ENCODE measurements at regions not wholly inside any gene's neighbourhood (a gene's known extent, or its start where the extent isn't known, plus 50 kb on each side); places are given as distances from the start of the nearest gene placed in this dataset.

DNA sequence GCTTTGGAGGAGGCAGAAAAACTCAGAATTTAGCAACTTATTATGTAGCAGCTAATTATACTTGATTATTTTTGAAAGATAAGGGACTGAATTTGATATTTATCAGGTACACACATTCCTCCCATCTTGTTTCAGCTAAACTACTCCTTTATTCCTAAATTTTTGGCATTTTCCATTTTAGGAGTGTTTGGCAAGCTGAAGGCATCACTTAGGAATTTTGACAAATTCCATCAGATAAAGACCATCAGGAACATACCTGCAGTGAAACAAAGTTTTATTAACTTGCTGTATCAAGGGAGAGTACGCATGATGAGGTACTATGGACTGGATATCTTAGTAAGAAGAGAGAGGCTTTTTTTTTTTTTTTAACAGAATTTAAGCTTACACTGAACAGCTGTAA lies 1092.2 kb downstream of the PLA2G4A start:
- no peak for DNase-seq (ENCODE audit: low spot score in 2 of 2)
- WGBS, 2 donors, result 63 to 75% methylated on average over 1 of the region's 1 CpG
- intact Hi-C loops (cut with DNase I; ENCODE audit: low total_unique reads), result no loop called here
- H3K4me3 ChIP-seq (ENCODE audit: low read depth, poor library complexity, severe bottlenecking), result no peak overlapping the region
- TF ChIP-seq, protein P1, sequence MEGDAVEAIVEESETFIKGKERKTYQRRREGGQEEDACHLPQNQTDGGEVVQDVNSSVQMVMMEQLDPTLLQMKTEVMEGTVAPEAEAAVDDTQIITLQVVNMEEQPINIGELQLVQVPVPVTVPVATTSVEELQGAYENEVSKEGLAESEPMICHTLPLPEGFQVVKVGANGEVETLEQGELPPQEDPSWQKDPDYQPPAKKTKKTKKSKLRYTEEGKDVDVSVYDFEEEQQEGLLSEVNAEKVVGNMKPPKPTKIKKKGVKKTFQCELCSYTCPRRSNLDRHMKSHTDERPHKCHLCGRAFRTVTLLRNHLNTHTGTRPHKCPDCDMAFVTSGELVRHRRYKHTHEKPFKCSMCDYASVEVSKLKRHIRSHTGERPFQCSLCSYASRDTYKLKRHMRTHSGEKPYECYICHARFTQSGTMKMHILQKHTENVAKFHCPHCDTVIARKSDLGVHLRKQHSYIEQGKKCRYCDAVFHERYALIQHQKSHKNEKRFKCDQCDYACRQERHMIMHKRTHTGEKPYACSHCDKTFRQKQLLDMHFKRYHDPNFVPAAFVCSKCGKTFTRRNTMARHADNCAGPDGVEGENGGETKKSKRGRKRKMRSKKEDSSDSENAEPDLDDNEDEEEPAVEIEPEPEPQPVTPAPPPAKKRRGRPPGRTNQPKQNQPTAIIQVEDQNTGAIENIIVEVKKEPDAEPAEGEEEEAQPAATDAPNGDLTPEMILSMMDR (IDR thresholded peaks at IDR 0.05), result no peak
- TF ChIP-seq POLR2A (IDR thresholded peaks at IDR 0.05), result no peak

GRCh38 chr1:187921426-187921825 lies 1092.7 kb downstream of the PLA2G4A start:
- 55 to 74% methylated on average over 1 of the region's 1 CpG for WGBS, 2 donors
- intact Hi-C loops (cut with DNase I; ENCODE audit: low total_unique reads), result no loop called here
- H3K4me3 ChIP-seq (ENCODE audit: low read depth, poor library complexity, severe bottlenecking), result no peak overlapping the region
- TF ChIP-seq POLR2A (IDR thresholded peaks at IDR 0.05), result no peak
- TF ChIP-seq, protein P1 (IDR thresholded peaks at IDR 0.05), result no peak
- DNase-seq (ENCODE audit: low spot score in 2 of 2), result no peak

DNA sequence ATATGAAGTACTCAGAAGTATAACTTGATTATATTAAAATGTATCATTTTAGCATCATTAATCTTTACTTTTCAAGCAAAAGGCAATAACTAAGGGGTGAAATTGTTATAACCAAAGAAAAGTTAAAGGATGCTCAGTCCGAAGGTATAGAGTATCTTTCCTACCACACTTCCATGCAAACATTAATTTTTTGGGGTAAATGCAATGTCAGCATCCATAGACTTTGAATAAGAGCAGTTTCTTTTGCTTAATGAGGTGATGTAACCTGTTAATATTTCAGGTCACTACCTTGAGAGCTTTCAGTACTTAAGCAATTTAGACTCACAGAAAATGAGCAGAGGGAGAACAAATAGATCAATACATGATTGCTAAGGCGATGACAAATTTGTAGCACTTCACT lies 1093.5 kb downstream of the PLA2G4A start:
- no peak for TF ChIP-seq POLR2A (IDR thresholded peaks at IDR 0.05)
- TF ChIP-seq, protein P1 (IDR thresholded peaks at IDR 0.05), result no peak
- intact Hi-C loops (cut with DNase I; ENCODE audit: low total_unique reads), result no loop called here
- 83 to 93% methylated on average over 2 of the region's 2 CpGs for WGBS, 2 donors
- no peak overlapping the region for H3K4me3 ChIP-seq (ENCODE audit: low read depth, poor library complexity, severe bottlenecking)
- DNase-seq (ENCODE audit: low spot score in 2 of 2), result no peak

DNA sequence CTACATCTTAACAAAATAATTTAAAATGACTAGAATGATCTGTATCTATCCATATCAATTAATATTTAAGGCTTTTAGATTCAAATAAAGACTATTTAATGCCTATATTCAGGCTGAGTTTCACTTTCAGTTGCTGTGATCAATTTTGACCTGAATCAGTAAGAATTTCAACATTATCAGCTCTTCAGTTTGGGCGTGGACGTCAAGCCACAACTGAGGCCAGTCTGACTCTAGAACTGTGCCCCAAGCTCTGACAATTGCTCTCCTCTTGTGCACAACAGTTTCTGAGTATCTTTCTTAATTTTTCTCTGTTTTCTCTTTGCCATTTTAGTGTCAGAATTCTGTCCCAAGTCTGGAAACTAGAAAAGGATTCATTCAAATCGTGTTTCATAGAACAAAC lies 1095.5 kb downstream of the PLA2G4A start:
- 53 to 58% methylated on average over 3 of the region's 3 CpGs for WGBS, 2 donors
- TF ChIP-seq, protein P1 (IDR thresholded peaks at IDR 0.05), result no peak
- no peak for TF ChIP-seq POLR2A (IDR thresholded peaks at IDR 0.05)

GRCh38 chr1:187928288-187928687 lies 1099.5 kb downstream of the PLA2G4A start:
- TF ChIP-seq POLR2A (IDR thresholded peaks at IDR 0.05), result no peak
- TF ChIP-seq, protein P1 (IDR thresholded peaks at IDR 0.05), result no peak
- no peak overlapping the region for H3K4me3 ChIP-seq (ENCODE audit: low read depth, poor library complexity, severe bottlenecking)
- WGBS, 2 donors, result 10 to 15% methylated on average over 4 of the region's 4 CpGs
- DNase-seq (ENCODE audit: low spot score in 2 of 2), result no peak
- intact Hi-C loops (cut with DNase I; ENCODE audit: low total_unique reads), result no loop called here

More for the DNA sequence above, 1095.5 kb downstream of the PLA2G4A start:
- intact Hi-C loops (cut with DNase I; ENCODE audit: low total_unique reads), result no loop called here
- no peak for DNase-seq (ENCODE audit: low spot score in 2 of 2)
- H3K4me3 ChIP-seq (ENCODE audit: low read depth, poor library complexity, severe bottlenecking), result no peak overlapping the region

DNA sequence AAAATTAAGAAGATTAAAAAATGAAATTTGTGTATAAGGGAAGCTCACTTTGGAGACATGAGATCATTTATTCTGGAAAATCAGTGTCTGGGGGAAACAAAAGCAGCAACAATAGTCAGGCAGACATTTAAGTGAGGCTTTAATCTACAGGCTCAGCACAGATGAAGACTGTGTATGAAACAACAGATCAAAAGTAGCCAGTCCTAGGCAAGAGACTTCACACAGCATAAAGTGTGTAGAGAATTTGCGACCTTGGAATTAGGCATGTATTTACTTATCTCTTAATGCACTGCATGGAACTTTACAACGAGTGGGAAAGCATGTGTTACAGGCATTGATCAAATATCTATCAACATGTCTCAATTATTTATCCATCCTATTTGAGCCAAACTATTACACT lies 1099.9 kb downstream of the PLA2G4A start:
- H3K4me3 ChIP-seq (ENCODE audit: low read depth, poor library complexity, severe bottlenecking), result no peak overlapping the region
- no peak for TF ChIP-seq POLR2A (IDR thresholded peaks at IDR 0.05)
- TF ChIP-seq, protein P1 (IDR thresholded peaks at IDR 0.05), result no peak
- DNase-seq (ENCODE audit: low spot score in 2 of 2), result no peak
- 49 to 53% methylated on average over 2 of the region's 2 CpGs for WGBS, 2 donors
- intact Hi-C loops (cut with DNase I; ENCODE audit: low total_unique reads), result no loop called here
